ENCODE measurements at regions not wholly inside any gene's neighbourhood (a gene's known extent, or its start where the extent isn't known, plus 50 kb on each side); places are given as distances from the start of the nearest gene placed in this dataset.

- TF ChIP-seq, protein P1, sequence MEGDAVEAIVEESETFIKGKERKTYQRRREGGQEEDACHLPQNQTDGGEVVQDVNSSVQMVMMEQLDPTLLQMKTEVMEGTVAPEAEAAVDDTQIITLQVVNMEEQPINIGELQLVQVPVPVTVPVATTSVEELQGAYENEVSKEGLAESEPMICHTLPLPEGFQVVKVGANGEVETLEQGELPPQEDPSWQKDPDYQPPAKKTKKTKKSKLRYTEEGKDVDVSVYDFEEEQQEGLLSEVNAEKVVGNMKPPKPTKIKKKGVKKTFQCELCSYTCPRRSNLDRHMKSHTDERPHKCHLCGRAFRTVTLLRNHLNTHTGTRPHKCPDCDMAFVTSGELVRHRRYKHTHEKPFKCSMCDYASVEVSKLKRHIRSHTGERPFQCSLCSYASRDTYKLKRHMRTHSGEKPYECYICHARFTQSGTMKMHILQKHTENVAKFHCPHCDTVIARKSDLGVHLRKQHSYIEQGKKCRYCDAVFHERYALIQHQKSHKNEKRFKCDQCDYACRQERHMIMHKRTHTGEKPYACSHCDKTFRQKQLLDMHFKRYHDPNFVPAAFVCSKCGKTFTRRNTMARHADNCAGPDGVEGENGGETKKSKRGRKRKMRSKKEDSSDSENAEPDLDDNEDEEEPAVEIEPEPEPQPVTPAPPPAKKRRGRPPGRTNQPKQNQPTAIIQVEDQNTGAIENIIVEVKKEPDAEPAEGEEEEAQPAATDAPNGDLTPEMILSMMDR (IDR thresholded peaks at IDR 0.05; ENCODE audit: borderline replicate concordance, insufficient read depth, low read depth, low read length) = no peak
- no peak overlapping the region for H3K4me3 ChIP-seq (ENCODE audit: low read depth, low read length)
Observed at GRCh38 chr3:26838026-26838425, 215.5 kb downstream of the LRRC3B start.

- TF ChIP-seq, protein P1 (IDR thresholded peaks at IDR 0.05; ENCODE audit: borderline replicate concordance, insufficient read depth, low read depth, low read length) = no peak
- H3K4me3 ChIP-seq (ENCODE audit: low read depth, low read length) = no peak overlapping the region
Observed at GRCh38 chr3:26839001-26839400, 216.4 kb downstream of the LRRC3B start.

- H3K4me3 ChIP-seq (ENCODE audit: low read depth, low read length) = no peak overlapping the region
- TF ChIP-seq, protein P1 (IDR thresholded peaks at IDR 0.05; ENCODE audit: borderline replicate concordance, insufficient read depth, low read depth, low read length) = no peak
Observed at GRCh38 chr3:26840272-26840870, 217.8 kb downstream of the LRRC3B start.

DNA sequence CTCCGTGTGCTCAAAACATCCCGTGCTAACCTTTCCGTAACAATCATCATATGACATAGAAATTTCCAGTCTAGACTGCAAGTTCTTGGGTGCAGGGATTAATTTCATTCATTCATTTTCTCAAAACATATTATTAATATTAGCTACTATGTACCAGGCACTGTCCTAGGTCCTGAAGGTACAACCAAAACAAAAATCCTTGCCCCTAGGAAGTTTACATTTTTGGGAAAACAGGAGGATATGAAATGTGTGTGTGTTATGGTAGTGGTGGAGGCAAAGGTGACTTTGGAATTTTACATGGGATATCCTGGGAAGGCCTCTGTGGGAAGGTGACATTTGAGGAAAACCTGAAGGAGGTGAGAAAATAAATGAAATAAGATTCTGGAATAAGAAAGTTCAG, 222.6 kb downstream of the LRRC3B start:
- TF ChIP-seq, protein P1 (IDR thresholded peaks at IDR 0.05; ENCODE audit: borderline replicate concordance, insufficient read depth, low read depth, low read length) = no peak
- no peak overlapping the region for H3K4me3 ChIP-seq (ENCODE audit: low read depth, low read length)

- TF ChIP-seq, protein P1 (IDR thresholded peaks at IDR 0.05; ENCODE audit: borderline replicate concordance, insufficient read depth, low read depth, low read length) = no peak
Observed at GRCh38 chr3:26847680-26848079, 225.1 kb downstream of the LRRC3B start.

DNA sequence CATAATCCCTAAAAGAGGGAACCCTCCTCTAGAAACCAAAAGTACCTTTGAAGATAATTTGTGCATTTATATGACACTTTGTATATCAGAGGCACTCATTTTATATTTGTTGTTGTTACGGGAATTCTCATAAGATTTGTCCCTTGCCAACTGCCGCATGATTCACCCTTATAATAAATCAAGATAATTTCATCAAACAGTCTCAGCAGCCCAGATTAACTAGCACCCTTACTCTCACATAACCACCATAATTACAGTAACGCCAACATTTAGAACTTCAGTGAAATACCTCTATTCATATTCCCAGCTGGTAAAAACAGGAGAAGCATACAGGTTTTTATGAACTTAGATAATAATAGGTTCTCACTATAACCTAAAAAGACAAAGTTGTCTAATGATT, 271.9 kb downstream of the LRRC3B start:
- no peak overlapping the region for H3K4me3 ChIP-seq (ENCODE audit: low read depth, low read length)
- TF ChIP-seq, protein P1 (IDR thresholded peaks at IDR 0.05; ENCODE audit: borderline replicate concordance, insufficient read depth, low read depth, low read length) = no peak

More at GRCh38 chr3:26847680-26848079, 225.1 kb downstream of the LRRC3B start:
- no peak overlapping the region for H3K4me3 ChIP-seq (ENCODE audit: low read depth, low read length)

DNA sequence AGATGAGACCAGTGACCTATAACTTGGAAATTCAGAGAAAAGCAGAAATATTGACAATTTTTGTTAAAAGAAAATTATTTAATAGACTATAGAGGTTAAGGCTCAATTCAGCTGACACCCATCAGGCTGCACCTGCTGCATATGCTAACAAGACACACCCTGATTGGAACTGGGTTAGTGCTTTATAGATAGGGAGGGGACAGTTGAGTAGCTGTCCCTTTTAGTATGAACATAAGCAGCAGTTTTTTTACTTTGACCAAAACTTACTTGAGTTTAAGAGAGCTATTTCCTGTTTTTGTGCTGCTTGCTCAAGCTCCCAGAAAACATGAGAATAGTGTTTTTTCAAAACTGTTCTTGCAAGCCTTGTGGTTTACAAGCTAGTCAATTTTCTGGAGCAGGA, 292.6 kb downstream of the LRRC3B start:
- H3K4me3 ChIP-seq (ENCODE audit: low read depth, low read length) = no peak overlapping the region
- TF ChIP-seq, protein P1 (IDR thresholded peaks at IDR 0.05; ENCODE audit: borderline replicate concordance, insufficient read depth, low read depth, low read length) = no peak
